Prostate gland (tissue), 2 donors: ENCODE measurements at regions not wholly inside any gene's neighbourhood (a gene's known extent, or its start where the extent isn't known, plus 50 kb on each side); places are given as distances from the start of the nearest gene placed in this dataset.

Experiments
- POLR2A ChIP-seq: fragments of 450-650 bp; IDR thresholded peaks from one replicate; pipeline ENCODE4 v1.6.1; 2016; ENCODE audit warnings: antibody characterized with exemption, mild to moderate bottlenecking
- POLR2AphosphoS5 ChIP-seq: sonication (generic); formaldehyde crosslinking; IDR thresholded peaks from one replicate; pipeline ENCODE4 v1.6.1; 2017; ENCODE audit warnings: antibody characterized with exemption
- TF ChIP-seq, protein P1 (sequence below), 4 experiments: fragments of 200-600 bp in 2 of 4; fragments of 450-650 bp in 2 of 4; sonication (generic) in 2 of 4; IDR thresholded peaks; 1 replicate in 3 of 4; 2 replicates in 1 of 4; pipeline ENCODE4 v1.5.1; 2016 to 2019; ENCODE audit warnings: antibody characterized with exemption in 4 of 4, mild to moderate bottlenecking in 2 of 4, moderate library complexity in 2 of 4

DNA sequence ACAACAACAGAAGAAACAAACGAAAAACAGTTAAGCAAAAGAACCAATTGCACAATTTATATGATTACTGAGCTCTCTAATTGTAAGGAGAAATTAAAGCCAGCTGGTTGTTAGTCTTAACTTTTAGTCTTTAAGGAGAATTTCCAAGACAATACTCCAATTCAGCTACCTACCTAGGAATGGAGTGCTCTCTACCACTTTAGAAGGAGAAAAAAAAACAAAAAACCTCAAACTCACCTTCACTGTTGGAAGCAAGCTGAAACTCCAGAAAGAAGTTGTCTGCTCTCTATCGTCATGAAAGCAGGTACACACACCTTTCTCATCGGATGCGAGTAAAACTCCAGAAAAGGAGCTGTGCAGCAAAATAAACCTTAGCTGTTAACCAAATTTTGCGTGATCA lies 86.1 kb upstream of the NPY2R start:
- TF ChIP-seq, protein P1, sequence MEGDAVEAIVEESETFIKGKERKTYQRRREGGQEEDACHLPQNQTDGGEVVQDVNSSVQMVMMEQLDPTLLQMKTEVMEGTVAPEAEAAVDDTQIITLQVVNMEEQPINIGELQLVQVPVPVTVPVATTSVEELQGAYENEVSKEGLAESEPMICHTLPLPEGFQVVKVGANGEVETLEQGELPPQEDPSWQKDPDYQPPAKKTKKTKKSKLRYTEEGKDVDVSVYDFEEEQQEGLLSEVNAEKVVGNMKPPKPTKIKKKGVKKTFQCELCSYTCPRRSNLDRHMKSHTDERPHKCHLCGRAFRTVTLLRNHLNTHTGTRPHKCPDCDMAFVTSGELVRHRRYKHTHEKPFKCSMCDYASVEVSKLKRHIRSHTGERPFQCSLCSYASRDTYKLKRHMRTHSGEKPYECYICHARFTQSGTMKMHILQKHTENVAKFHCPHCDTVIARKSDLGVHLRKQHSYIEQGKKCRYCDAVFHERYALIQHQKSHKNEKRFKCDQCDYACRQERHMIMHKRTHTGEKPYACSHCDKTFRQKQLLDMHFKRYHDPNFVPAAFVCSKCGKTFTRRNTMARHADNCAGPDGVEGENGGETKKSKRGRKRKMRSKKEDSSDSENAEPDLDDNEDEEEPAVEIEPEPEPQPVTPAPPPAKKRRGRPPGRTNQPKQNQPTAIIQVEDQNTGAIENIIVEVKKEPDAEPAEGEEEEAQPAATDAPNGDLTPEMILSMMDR (IDR thresholded peaks at IDR 0.05): no peak
- TF ChIP-seq POLR2AphosphoS5 (no peak), POLR2A (no peak)
